ENCODE measurements at regions not wholly inside any gene's neighbourhood (a gene's known extent, or its start where the extent isn't known, plus 50 kb on each side); places are given as distances from the start of the nearest gene placed in this dataset.
"Not testable (repeated sequence)": the region's sequence is repeated elsewhere in the genome, so short reads cannot be mapped to it uniquely, and the experiment has no call there.

GRCh38 chr13:31517599-31517998 is 221.7 kb upstream of the RXFP2 start:
- DNase-seq: no peak

- no peak for DNase-seq
Measured at GRCh38 chr13:31518645-31519044, 220.7 kb upstream of the RXFP2 start.

DNA sequence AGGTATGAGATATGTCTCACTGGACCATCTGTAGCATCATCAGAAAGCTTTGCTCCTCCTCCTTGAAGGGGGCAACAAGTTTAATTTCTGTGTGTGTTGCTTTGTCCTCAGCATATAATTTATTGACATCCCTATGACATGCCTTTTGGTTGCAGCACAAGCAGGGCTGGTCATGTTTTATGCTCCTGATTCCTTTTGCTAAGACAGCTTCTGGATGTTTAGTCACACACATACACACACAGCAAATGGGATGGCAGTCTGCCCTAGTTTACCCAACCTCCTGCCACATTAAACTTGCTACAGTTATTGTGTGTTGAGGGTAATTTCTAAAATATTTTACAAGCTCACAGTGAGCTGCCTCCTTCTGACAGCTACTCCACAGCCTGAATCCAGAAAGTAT is 217.9 kb upstream of the RXFP2 start:
- DNase-seq: no peak

DNA sequence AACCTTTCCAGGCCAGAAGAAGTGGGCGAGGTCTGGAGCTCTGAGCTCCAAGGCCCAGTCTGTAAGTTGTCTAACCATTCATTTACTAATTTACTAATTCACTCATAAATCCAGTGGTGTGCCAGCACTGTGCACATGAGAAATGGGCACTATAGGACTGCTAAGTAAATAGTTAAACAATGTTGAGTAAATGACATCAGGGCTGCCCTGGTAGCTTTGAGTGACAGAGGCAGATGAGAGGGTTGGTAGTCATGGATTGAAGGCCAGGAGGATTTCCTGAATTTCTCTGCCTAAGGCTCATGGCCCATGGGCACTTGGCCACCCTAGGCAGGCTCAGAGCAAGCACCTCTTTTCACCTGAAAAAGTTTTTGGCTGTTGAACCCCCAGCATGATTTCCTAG is 216.9 kb upstream of the RXFP2 start:
- no peak for DNase-seq

- DNase-seq: no peak
Measured at GRCh38 chr13:31528176-31528575, 211.2 kb upstream of the RXFP2 start.

DNA sequence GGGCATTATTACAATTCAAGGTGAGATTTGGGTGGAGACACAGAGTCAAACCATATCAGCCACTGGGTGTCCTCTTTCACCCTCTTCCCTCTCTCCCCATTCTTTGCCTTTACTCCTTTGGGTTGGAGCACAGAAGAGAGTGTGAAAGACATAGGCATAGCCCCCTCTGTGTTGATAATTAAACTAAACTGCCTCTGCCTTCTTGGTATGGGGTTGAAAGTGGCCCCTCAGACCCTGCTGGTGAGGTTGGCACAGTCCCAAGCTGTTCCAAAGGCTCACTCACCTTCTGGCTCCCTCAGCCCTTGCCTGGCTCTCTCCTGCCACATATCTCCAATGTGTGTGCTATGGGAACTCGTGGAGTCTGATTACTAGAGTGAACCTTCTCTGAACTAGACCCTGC is 210.6 kb upstream of the RXFP2 start:
- no peak for DNase-seq

GRCh38 chr13:31530922-31531321 is 208.4 kb upstream of the RXFP2 start:
- DNase-seq: no peak

DNA sequence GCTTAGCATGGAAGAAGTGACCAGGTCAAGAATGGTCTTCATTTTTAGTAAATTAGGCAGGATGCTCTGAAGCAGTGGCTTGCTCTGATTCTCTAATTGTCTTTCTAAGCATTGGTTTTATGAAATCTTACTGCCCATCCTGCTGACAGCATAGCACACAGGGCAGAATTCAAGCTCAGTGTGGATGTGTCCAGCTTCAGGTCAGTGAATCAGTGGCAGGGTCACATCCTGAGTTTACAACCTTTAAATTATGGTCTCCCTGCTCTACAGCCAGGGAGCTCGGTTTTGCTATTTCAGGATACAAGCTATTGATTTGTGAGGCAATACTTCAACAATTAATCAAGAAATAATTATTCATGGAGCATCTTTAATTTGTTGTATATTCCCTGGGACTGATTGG is 202.3 kb upstream of the RXFP2 start:
- no peak for DNase-seq

GRCh38 chr13:31538067-31539042 is 201.0 kb upstream of the RXFP2 start:
- DNase-seq: peak; percentile 3 to 15

- DNase-seq: no peak
Measured at GRCh38 chr13:31540281-31540680, 199.0 kb upstream of the RXFP2 start.

GRCh38 chr13:31543190-31543589 is 196.1 kb upstream of the RXFP2 start:
- no peak for DNase-seq

DNA sequence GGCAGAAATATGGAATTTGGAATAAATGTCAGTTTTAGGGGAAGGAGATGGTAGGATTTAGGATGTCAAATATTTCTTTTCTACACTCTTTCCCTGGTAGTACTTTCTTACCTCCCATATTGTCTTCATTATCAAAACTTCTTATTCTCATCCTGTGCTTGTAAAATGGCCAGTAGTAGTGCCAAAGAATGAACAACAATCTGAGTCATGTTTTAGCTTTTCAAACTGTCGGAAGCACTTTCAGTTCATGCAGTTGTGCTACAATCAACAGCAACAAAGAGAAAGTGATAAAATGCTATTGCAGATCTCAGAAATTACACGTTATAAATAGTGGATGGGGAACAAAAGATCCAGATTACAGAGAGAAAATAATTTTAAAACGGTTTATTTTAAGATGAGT is 193.7 kb upstream of the RXFP2 start:
- no peak for DNase-seq

DNA sequence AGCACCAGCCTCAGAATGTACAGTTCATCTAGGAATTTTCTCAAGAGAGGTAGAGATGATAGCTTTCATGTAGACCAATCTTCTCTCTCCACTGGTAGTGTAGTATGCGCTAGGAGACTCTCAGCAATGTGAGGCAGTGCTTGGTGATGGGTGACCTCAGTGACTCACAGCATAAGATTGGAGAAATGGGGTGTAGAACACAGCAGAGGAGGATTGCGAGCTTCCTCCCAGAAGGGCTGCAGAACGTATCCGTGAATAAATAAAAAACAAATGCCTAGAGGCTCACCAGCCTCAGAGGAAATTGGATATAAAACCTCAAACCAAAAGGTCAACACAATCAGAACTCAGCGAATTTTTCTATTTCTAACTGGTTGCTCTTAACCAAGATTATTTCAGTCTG is 182.9 kb upstream of the RXFP2 start:
- DNase-seq: no peak

- DNase-seq: not testable (repeated sequence)
Measured at GRCh38 chr13:31584221-31584620, 155.1 kb upstream of the RXFP2 start.

- no peak for DNase-seq
Measured at GRCh38 chr13:31587698-31588266, 151.5 kb upstream of the RXFP2 start.

- no peak for DNase-seq
Measured at GRCh38 chr13:31588316-31588715, 151.0 kb upstream of the RXFP2 start.

- DNase-seq: no peak
Measured at GRCh38 chr13:31588893-31589292, 150.4 kb upstream of the RXFP2 start.

DNA sequence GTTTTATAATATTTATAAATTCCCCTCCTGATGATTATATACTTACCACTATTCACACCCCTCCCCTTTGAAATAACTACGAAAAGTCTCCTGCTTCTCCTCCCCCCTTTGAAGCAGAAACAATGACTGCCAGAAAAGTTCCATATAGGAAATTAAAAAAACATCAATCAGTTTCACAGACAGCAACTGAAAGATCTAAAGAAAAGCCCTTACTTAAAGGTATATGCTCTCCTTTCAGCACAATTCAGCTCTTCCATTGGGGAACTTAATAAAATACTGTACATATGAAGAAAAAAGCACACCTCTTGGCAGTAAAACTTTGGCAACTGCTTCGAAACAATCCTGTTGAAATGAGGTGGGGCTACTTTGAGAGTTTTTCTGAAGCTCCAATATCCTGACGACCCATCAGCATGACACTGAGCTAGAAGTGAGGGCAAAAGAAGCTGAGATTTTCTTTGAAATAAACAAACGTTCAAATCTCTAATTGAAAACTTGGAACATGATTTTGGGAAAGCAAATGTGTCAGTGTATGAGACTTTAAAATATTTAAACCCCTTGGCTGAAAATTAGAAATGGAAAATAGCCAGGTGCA is 147.6 kb upstream of the RXFP2 start:
- DNase-seq: no peak

GRCh38 chr13:31594056-31594455 is 145.3 kb upstream of the RXFP2 start:
- DNase-seq: no peak

DNA sequence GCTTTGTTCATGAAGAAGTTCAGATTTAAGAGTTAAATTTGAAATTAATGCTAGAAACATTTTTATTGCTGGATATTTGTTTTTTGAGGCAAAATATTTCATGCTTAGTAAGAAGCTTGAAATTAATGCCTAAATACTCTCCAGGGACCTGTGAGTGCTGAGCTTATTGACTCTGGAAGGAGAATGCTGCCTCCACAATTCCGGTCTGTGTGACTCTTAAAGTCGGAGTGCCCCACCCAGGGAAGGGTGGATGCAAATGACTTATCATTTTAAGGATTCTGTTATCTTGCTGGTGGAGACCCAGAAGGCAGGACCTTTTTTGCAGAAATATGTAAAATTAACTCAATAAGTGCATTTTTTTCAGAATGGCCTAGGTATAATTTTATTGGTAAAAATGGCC is 143.8 kb upstream of the RXFP2 start:
- no peak for DNase-seq

- DNase-seq: no peak
Measured at GRCh38 chr13:31598990-31599389, 140.3 kb upstream of the RXFP2 start.

DNA sequence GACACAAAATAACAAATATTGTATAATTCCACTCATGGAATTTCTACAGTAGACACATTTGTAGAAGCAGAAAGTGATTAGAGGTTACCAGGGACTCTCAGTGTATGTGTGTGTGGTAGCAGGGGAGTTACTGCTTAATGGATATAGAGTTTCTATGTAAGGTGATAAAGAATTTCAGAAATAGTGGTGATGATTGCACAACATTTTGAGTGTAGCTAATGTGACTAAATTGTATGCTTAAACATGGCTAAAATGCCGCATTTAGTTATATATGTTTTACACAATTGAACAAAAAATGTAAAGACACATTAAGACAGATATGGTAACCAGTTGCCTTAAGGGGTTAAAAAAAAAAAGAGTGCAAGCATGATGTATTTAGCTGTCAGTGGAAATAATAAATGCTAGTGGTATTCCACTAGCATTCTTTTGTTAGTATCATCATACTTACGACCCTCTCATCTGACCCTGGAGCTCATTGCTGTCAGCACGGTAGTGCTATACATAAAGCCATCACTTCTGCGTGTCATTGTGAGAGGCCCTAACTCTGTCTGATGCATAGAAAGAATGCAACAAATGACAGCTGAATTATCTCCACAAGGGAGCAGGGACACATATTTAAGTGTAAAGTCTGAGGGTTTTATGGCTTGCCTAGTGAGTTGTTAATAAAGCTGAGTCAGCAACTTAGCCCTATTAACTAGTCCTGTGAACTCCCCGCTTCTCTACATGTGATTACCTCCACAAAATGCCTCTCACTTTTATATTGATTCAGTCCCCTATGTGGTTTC is 134.1 kb upstream of the RXFP2 start:
- DNase-seq: no peak

Data from right lung (tissue), 2 donors.